ENCODE measurements at regions not wholly inside any gene's neighbourhood (a gene's known extent, or its start where the extent isn't known, plus 50 kb on each side); places are given as distances from the start of the nearest gene placed in this dataset.
"Not testable (repeated sequence)": the region's sequence is repeated elsewhere in the genome, so short reads cannot be mapped to it uniquely, and the experiment has no call there.

- Mint-ChIP-seq H3K27me3 (peaks cover 6% of the 10 kb centered on the region), H3K27ac (no peak overlapping the region), H3K4me3 (no peak overlapping the region), H3K9me3 (no peaks in the 10 kb centered on the region), H3K36me3 (ENCODE audit: low read depth) (no peaks in the 10 kb centered on the region), H3K4me1 (peaks cover 17% of the 10 kb centered on the region)
- POLR2A ChIA-PET = no interaction called here
- peak; percentile 48 for DNase-seq
- CTCF ChIA-PET = interaction anchor here (2.2 kb wide), 1 partner anchor 12 kb away, joined by 8 read pairs; no protein-coding TSS in a partner anchor
These were observed 130.4 kb upstream of the GHITM start for GRCh38 chr10:84008878-84009277.

DNA sequence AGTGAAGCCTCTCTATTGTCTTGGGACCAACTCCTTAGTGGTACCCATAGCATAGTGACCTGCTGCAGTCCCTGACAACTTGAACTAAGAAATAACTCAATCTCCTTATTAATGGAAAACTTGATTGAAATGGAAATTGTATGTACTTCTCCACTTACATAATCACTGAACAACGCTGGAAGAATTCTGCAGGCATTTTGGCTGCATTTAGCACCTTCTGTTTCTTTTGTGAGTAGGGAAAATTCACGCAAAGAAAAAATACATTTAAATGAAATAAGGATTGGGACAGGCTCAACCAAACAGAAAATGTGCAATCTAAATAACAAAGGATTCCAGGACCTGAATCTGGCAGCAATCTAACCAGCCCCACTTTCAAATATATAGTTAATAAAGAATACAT is 126.9 kb upstream of the GHITM start:
- H3K36me3 Mint-ChIP-seq (ENCODE audit: low read depth) = peaks cover under 1% of the 10 kb centered on the region
- ChIA-PET CTCF (interaction anchor here (0.8 to 1.4 kb wide), 2 partner anchors 14 to 16 kb away, joined by 3 to 4 read pairs; no protein-coding TSS in a partner anchor), POLR2A (no interaction called here)
- H3K4me3 Mint-ChIP-seq = no peak overlapping the region
- no peak for DNase-seq
- H3K4me1 Mint-ChIP-seq = peaks cover 19% of the 10 kb centered on the region
- no peak overlapping the region for H3K27ac Mint-ChIP-seq
- no peaks in the 10 kb centered on the region for H3K9me3 Mint-ChIP-seq
- peaks cover 4% of the 10 kb centered on the region for H3K27me3 Mint-ChIP-seq

DNA sequence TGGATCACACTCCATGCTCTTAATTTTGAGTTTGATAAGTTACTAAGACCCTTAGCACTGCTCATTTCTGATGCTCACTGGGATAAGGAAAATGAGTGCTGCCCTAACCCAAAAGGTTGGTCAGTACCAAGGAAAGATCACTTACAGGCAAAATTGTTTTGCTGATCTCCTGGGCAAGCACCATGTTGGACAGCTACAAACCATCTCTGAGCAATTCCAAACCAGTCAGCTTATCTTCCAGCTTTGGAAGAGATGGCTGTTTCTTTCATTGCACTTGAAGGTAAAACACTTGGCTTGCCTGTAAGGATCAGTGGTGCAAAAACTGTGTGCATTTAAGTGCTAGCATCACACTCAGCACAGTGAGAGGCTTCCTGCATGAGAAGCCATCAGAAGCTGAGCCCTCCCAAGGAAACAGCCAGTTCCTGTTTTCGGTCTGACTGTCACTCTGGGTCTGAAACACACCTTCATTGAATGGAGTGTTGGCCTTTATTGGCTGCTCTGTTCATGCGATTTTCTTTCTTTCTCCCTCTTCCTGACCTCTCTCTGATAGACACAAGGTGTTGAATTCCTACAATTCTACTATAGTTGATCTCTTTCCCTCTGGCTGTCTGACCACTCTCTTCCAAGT is 126.4 kb upstream of the GHITM start:
- CTCF ChIA-PET = interaction anchor here (1.4 kb wide), 1 partner anchor 17 kb away, joined by 3 read pairs; no protein-coding TSS in a partner anchor

DNA sequence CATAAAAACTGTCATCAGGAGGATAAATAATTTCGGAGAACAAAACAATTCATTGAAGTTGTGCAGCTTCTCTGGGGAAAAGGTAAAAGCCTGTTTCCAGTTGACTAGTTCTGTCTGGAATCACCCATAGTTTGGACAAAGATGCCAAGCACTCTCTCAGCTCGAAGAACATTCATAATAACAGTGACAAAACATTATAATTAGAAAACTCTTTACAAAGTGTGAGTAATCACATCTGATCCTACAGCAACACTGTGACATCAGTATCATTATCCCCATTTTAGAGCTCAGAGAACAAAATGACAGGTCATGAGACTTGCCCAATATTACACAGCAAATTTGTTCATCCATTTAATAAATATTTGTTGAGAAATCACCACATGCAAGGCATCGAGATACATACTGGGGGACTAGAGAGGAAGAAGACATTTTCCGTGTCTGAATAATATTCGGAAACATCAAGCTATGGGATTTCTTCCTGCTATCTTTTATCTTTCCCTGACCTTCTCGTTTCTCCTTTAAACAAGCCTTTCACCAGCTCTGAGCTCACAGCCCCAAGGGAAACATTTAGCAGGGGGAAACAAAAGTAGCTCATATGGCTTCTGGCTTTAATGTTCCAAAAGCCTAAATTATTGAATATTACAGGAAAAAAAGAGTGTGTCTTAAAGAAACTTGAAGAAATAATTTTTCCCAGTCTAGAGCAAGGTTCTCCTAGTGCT is 123.3 kb upstream of the GHITM start:
- peaks cover 33% of the 10 kb centered on the region for H3K4me1 Mint-ChIP-seq
- no peak overlapping the region for H3K4me3 Mint-ChIP-seq
- ChIA-PET CTCF (interaction anchor here (0.7 kb wide), 1 partner anchor 10 kb away, joined by 3 read pairs; no protein-coding TSS in a partner anchor), POLR2A (no interaction called here)
- H3K9me3 Mint-ChIP-seq = peaks cover under 1% of the 10 kb centered on the region
- no peaks in the 10 kb centered on the region for H3K27me3 Mint-ChIP-seq
- H3K27ac Mint-ChIP-seq = no peak overlapping the region
- H3K36me3 Mint-ChIP-seq (ENCODE audit: low read depth) = peaks cover 4% of the 10 kb centered on the region
- DNase-seq = no peak

More for the DNA sequence above, 126.4 kb upstream of the GHITM start:
- Mint-ChIP-seq H3K27ac (peak overlapping the region; percentile 37), H3K4me1 (peaks cover 19% of the 10 kb centered on the region), H3K9me3 (no peaks in the 10 kb centered on the region), H3K4me3 (no peak overlapping the region), H3K27me3 (peaks cover 4% of the 10 kb centered on the region), H3K36me3 (ENCODE audit: low read depth) (peaks cover 4% of the 10 kb centered on the region)
- POLR2A ChIA-PET = no interaction called here
- peak; percentile 24 for DNase-seq

DNA sequence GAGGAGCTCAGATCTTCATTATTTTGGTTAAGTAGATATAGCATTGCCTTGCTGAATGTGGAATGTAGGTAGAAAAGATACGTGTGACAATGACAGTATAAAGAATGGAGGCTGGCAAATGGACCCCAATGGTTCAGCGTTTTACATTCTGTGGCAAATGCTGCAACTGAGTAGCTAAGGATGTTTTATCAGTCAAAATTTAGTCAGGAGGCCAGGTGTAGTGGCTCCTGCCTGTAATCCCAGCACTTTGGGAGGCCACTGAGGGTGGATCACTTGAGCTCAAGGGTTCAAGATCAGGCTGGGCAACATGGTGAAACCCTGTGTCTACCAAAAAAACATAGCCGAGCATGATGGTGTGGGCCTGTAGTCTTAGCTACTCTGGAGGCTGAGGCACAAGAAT is 120.5 kb upstream of the GHITM start:
- Mint-ChIP-seq H3K9me3 (peaks cover 16% of the 10 kb centered on the region), H3K36me3 (ENCODE audit: low read depth) (peaks cover 7% of the 10 kb centered on the region), H3K27ac (no peak overlapping the region), H3K4me1 (peaks cover 18% of the 10 kb centered on the region), H3K4me3 (no peak overlapping the region), H3K27me3 (peaks cover under 1% of the 10 kb centered on the region)
- DNase-seq = no peak
- ChIA-PET POLR2A (no interaction called here), CTCF (no interaction called here)

DNA sequence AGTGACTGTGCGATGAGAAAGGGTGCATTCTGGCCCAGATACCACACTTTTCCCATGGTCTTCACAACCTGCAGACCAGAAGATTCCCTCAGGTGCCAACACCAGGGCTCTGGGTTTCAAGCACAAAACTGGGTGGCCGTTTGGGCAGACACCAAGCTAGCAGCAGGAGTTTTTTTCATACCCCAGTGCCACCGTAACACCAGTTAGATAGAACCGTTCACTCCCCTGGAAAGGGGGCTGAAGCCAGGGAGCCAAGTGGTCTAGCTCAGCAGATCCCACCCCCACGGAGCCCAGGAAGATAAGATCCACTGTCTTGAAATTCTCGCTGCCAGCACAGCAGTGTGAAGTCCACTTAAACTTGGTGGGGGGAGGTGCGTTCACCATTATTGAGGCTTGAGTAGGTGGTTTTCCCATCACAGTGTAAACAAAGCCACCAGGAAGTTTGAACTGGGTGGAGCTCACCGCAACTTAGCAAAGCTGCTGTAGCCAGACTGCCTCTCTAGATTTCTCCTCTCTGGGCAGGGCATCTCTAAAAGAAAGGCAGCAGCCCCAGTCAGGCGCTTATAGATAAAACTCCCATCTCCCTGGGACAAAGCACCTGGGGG is 119.4 kb upstream of the GHITM start:
- CTCF ChIA-PET; H3K27me3 Mint-ChIP-seq; H3K4me3 Mint-ChIP-seq; POLR2A ChIA-PET; H3K36me3 Mint-ChIP-seq (ENCODE audit: low read depth): not testable (repeated sequence)
- Mint-ChIP-seq H3K4me1 (peaks cover 18% of the 10 kb centered on the region), H3K9me3 (peaks cover 18% of the 10 kb centered on the region), H3K27ac (peak overlapping the region; percentile 64)
- DNase-seq = peak; percentile 38

DNA sequence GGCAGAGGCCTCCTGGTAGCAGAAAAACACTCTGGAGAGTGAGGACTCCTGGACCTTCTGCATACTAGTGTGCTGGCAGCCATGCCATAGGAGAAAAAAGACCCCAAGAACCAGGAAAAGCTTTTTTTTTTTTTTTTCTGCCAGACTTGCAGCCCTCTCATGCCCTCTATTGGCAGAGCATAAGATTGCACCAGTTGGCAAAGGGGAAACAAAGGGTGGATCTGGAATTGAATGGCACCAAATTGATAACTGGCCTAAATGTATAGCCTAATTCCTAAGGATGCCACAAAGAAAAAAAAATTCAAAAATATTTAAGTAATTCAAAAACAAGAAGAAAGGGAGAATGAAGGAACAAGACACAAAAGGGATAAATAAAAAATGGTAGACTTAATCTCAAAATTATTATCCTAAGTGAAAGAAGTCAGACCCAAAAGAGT is 112.5 kb upstream of the GHITM start:
- Mint-ChIP-seq H3K36me3 (ENCODE audit: low read depth) (no peaks in the 10 kb centered on the region), H3K27ac (no peak overlapping the region), H3K4me3 (no peak overlapping the region), H3K9me3 (peaks cover 14% of the 10 kb centered on the region), H3K4me1 (no peaks in the 10 kb centered on the region), H3K27me3 (peaks cover 1% of the 10 kb centered on the region)
- DNase-seq = peak; percentile 25
- ChIA-PET POLR2A (interaction anchor here (1.0 kb wide), 1 partner anchor 112 kb away, joined by 4 read pairs; no protein-coding TSS in a partner anchor), CTCF (interaction anchor here (0.6 to 1.5 kb wide), 9 partner anchors 10 to 1691 kb away, joined by 3 to 4 read pairs (median 3); no protein-coding TSS in a partner anchor)

- no peaks in the 10 kb centered on the region for H3K36me3 Mint-ChIP-seq (ENCODE audit: low read depth)
- DNase-seq = no peak
- no peaks in the 10 kb centered on the region for H3K9me3 Mint-ChIP-seq
- no peak overlapping the region for H3K4me3 Mint-ChIP-seq
- POLR2A ChIA-PET = no interaction called here
- CTCF ChIA-PET = no interaction called here
- H3K27me3 Mint-ChIP-seq = no peaks in the 10 kb centered on the region
- H3K4me1 Mint-ChIP-seq = no peaks in the 10 kb centered on the region
- no peak overlapping the region for H3K27ac Mint-ChIP-seq
These were observed 109.5 kb upstream of the GHITM start for GRCh38 chr10:84029840-84030239.

GRCh38 chr10:84038035-84038434 is 101.3 kb upstream of the GHITM start:
- no peaks in the 10 kb centered on the region for H3K36me3 Mint-ChIP-seq (ENCODE audit: low read depth)
- H3K4me3 Mint-ChIP-seq = no peak overlapping the region
- DNase-seq = no peak
- no peaks in the 10 kb centered on the region for H3K4me1 Mint-ChIP-seq
- ChIA-PET POLR2A (no interaction called here), CTCF (no interaction called here)
- H3K27ac Mint-ChIP-seq = no peak overlapping the region
- H3K9me3 Mint-ChIP-seq = no peaks in the 10 kb centered on the region
- H3K27me3 Mint-ChIP-seq = no peaks in the 10 kb centered on the region

DNA sequence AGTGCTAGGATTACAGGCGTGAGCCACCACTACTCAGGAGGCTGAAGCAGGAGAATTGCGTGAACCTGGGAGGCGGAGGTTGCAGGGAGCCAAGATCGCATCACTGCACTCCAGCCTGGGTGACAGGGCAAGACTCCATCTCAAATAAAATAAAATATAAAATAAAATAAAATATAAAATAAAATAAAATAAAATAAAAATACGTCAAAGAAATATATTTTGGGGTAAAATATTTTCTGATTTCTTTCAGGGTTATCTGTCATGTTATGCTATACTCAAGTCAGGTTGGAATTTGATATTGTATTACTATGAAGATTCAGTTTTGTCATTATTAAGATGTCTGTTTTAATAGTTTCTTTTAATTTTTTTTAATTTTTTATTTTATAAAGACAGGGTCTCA is 99.4 kb upstream of the GHITM start:
- Mint-ChIP-seq H3K36me3 (ENCODE audit: low read depth) (no peaks in the 10 kb centered on the region), H3K27ac (no peak overlapping the region), H3K27me3 (no peaks in the 10 kb centered on the region), H3K9me3 (no peaks in the 10 kb centered on the region), H3K4me1 (no peaks in the 10 kb centered on the region), H3K4me3 (no peak overlapping the region)
- CTCF ChIA-PET = no interaction called here
- no peak for DNase-seq
- POLR2A ChIA-PET = no interaction called here

DNA sequence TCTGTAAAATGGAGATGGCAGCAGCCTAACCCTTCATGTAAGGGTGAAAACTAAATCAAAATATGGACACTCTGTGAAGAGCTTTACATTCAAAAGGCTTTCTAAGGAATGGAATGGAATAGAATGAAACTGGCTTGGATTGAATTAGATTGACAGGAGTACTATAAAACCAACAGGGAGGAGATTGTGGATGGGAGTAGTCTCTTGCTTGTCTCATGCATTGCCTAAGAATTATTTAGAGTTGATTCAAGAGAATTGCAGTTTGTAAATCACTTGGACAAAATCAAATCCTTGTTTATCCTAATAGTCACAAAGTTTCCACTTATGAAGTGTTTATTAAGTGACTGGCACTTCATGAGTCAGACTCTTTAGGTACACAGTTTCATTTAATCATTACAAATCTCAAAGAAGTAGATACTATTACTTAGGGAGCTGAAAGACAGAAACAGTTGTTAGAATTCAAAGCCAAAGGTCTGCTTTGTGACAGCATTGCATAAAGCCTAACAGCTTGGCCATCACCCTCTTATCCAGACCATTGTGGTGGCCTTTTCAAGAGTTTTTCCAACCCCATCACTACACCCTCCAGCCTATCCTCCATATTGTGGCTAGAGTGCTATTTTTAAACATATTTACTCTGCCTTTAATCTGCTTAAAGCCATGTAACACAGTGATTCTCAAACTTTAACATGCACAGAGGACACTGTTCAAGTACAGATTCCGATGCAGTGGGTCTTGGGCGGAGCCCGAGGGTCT is 91.9 kb upstream of the GHITM start:
- H3K27me3 Mint-ChIP-seq = peaks cover 7% of the 10 kb centered on the region
- no peaks in the 10 kb centered on the region for H3K9me3 Mint-ChIP-seq
- no peak overlapping the region for H3K27ac Mint-ChIP-seq
- H3K4me3 Mint-ChIP-seq = no peak overlapping the region
- CTCF ChIA-PET = interaction anchor here (1.4 kb wide), 1 partner anchor 177 kb away, joined by 3 read pairs; no protein-coding TSS in a partner anchor
- DNase-seq = no peak
- POLR2A ChIA-PET = no interaction called here
- no peaks in the 10 kb centered on the region for H3K36me3 Mint-ChIP-seq (ENCODE audit: low read depth)
- no peaks in the 10 kb centered on the region for H3K4me1 Mint-ChIP-seq

DNA sequence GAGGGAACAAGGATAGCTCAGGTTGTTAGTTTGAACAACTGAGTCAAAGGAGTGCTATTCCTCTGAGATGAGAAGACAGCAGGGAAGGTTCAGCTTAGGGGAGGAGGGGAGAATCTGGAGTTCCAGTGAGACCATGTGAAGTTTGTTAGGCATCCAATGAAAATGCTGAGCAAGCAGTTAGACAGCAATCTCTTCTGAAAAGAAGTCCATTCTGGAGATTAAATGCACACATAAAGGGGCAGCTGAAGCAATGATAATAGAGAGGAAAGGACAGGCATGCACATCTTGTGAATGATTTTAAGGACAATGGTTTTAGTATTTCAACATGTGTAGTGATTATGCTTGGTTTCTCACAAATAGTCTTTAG is 89.7 kb upstream of the GHITM start:
- CTCF ChIA-PET = no interaction called here

GRCh38 chr10:84053626-84054025 is 85.7 kb upstream of the GHITM start:
- Mint-ChIP-seq H3K4me3 (no peak overlapping the region), H3K27ac (no peak overlapping the region), H3K4me1 (no peaks in the 10 kb centered on the region), H3K9me3 (no peaks in the 10 kb centered on the region), H3K36me3 (ENCODE audit: low read depth) (no peaks in the 10 kb centered on the region), H3K27me3 (peaks cover 6% of the 10 kb centered on the region)
- no peak for DNase-seq
- CTCF ChIA-PET = no interaction called here
- POLR2A ChIA-PET = no interaction called here

More for the DNA sequence above, 89.7 kb upstream of the GHITM start:
- no peak for DNase-seq
- Mint-ChIP-seq H3K27me3 (peaks cover 7% of the 10 kb centered on the region), H3K4me1 (no peaks in the 10 kb centered on the region), H3K4me3 (no peak overlapping the region), H3K36me3 (ENCODE audit: low read depth) (no peaks in the 10 kb centered on the region), H3K9me3 (no peaks in the 10 kb centered on the region), H3K27ac (no peak overlapping the region)
- POLR2A ChIA-PET = no interaction called here
